GM18502 (cell line): ENCODE measurements at regions not wholly inside any gene's neighbourhood (a gene's known extent, or its start where the extent isn't known, plus 50 kb on each side); places are given as distances from the start of the nearest gene placed in this dataset.

ENCODE experiments used
- ATAC-seq: cut with Tn5 transposase; IDR thresholded peaks from one replicate; pipeline ENCODE4 v1.9.1; 2021; ENCODE audit warnings: mild to moderate bottlenecking; ENCODE audit not compliant: unreplicated experiment, poor library complexity

DNA sequence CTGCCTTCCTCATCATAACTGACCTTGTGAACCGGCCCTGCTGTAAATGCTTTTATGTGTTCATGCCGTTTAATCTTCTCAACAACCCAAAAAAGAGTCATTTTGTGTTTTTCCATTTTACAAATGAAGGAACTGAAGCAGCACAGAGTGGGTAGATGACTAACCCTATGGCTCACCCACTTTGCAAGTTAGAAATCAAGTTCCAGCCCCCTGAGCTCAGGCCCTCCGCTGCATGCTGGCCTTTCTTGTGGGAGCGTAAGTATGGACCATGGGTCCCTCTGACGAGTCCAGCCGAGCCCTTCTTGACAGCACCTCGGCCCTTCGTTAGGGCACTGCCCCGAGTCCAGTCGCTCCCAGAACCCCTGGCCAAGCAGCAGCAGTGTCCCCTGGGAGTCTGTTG lies 194.6 kb downstream of the GLI2 start:
- ATAC-seq, result no peak

DNA sequence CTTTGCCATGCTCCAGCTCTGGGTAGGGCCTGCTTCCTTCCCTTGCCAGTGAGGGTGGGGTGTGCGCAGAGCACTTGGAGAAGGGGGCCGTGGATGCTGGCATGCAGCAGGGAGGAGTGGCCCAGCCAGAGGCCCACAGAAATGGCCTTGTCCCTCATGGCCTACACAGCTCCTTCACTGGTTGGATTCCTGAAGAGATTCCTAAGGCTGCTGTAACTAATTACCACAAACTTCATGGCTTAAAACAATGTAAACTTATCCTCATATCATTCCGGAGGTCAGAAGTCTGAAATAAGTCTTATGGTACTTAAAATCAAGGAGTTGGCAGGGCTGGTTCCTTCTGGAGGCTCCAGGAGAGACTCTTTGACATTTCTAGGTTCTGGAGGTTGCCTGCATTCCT lies 195.2 kb downstream of the GLI2 start:
- no peak for ATAC-seq

DNA sequence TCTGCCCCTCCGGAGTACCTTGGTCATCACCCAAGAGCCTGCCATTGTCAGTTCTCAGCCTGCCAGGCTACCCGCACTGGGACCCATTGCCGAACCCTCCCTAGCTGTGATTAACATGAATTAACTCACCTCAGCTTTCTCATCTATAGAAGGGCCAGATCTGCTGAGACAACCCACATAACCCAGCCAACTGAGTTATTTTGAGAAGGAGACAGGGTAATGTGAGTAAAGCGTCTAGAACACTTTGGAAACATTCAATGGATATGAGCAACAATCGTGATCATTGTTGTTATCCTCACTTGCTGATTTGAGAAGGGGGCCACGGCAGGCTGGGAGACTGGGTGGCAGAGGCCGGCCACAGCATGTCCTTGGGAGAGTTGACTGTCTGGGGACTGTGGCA lies 196.8 kb downstream of the GLI2 start:
- ATAC-seq, result no peak

- no peak for ATAC-seq
Observed at GRCh38 chr2:120932881-120933280, 197.2 kb downstream of the GLI2 start.

DNA sequence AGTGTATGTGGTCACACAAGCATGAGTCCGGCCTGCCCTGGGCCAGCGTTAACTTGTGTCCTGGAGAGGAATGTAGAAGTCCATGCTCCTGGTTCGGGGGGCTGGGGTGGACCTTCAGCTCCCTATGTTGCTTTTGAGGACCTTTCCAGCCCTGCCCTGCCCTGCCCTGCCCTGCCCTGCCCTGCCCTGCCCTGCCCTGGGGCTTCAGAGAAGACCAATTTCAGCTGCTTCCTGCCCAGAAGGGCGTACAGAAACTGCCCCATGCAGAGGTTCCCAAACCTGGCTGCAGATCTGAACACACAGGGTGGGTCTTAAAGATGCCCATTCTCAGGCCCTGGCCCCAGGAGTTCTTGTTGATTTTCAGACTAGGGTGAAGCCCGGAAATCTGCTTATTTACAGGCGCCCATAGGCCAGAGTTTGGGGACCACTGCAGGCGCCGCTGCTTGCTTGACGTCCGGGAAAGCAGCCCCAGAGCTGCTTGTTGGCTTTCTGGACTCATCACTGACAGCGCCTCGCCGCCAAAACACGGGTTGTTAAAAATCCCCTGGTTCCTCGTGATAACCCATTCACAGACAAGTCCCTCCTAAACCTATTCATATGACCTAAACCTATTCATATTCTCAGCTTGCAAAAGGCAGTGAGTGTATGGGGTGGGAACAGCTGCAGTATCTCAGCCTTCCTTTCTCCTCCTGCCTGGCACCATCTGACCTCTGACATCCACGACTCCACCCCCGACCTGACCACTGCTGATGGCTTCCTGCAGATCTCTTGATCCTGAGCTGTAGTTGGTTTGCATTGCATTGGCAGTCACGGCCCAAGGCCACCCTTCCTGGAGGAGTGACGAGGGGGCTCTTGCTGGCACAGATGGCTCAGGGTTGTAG lies 198.3 kb downstream of the GLI2 start:
- no peak for ATAC-seq

GRCh38 chr2:120934574-120935338 lies 199.1 kb downstream of the GLI2 start:
- no peak for ATAC-seq

DNA sequence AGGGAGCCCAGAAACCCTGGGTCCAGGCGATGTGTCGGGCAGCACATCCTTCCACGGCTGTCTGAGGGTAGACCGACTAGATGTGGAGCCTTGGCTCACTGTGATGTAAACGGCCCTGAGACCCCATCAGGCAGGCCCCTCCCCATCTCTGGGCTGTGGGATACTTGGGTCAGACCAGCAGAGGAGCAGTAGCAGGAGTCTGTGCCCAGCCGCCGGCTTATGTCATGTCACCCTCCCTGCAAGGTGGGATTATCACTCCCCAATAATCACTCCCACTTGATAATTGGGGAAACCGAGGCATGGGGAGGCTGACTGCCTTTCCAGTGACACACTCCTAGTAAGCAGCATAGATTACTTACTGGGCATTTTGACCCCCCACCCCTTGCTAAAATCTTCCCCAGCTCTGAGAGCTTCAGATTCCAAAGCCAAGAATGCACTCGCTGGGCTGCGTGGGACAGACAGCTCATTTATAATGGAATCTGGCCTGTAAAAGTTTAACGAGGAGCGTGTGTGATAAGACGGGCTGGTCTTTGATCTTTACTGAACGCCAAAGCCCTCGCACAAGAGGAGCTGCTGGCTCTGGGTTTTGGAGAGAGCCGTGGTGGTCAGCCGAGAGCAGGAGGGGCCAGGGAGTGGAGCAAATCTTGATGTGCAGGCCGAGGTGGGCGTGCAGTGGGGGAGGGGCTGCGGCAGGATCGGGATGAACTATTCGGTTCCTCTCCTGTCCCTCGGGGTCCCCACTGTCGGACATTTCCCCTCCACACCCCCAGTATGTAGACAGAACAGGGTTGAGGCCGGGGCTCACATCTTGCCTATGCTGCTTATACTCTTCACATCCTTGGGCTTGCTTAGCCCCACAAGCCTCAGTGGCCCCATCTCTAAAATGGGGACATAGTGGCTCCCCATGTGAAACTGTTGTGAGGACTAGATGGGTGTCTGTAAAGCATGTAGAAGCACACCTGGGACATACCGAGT lies 200.0 kb downstream of the GLI2 start:
- no peak for ATAC-seq

DNA sequence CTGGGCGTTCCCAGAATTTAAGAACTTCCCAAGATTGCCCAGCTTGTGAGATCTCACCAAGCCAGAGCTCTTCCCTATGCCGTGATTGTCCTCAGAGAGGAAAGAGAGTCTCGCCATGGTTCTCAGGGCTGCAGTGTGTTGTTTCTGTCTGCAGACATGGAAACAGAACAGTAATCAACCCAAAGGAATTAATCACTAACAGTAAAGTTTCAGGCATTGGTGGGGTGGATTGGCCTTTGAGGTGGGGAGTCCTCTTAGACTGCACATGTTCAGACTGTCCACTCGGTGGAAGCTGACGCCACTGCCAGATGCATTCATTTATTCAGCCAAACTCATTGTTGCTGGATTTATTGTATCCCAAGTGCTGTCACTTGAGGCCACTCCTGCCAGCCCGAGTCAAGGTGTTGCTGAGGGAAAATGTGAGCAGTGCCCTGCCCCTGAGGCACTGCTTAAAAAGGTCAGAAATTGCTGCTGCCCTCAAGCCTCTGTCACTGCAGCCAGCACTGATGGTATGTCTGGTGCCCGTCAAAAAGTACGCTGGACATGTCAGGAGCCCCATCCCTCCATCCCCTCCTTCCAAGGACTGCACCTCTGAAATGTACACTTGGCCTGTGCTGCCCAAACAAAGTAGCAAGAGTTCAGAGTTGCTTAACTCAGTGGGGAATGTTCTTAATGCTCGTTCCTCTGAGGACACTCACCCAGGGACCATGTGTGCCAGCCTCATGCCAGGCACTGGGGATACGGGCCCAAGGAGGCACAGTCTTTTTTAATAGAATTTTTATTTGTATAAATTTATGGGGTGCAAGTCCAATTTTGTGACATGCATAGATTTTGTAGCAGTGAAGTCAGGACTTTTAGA lies 201.0 kb downstream of the GLI2 start:
- no peak for ATAC-seq

GRCh38 chr2:120937686-120938044 lies 202.0 kb downstream of the GLI2 start:
- no peak for ATAC-seq

DNA sequence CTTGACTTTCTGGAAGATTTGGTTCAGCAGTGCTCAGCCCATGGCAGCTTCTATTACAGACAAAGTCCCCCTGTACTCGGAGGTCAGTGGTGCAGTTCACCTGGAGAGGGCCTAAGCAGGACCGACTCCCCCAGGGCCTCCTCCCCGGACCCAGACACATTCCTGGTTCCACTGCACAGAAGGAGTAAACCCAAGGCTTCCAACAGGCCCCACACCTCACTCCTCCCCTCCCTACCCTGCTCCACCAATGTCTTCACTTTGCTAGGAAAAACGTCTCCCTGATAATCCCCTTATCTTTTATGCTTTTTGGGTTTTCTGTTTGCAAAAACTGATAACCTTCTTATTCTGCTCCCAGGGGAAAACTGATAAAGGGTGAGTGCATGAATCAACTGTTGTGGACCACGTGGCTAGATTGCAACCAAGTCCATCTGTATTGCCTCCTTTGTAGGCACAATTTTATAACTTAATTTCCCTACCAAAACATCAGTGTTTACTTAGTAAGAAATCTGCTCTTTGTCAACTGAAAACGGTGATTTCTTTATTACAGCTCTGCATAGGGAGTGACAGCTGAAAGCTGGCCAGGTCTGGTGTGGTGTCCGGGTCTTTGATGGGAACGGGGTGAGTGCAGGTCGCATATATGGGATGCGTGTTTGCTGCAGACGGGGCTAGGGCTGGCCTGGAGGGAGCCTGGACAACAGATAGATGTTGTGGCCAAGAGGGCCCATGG lies 202.5 kb downstream of the GLI2 start:
- no peak for ATAC-seq

- ATAC-seq, result no peak
Observed at GRCh38 chr2:120939595-120940318, 204.1 kb downstream of the GLI2 start.

GRCh38 chr2:120940319-120940696 lies 204.6 kb downstream of the GLI2 start:
- no peak for ATAC-seq

DNA sequence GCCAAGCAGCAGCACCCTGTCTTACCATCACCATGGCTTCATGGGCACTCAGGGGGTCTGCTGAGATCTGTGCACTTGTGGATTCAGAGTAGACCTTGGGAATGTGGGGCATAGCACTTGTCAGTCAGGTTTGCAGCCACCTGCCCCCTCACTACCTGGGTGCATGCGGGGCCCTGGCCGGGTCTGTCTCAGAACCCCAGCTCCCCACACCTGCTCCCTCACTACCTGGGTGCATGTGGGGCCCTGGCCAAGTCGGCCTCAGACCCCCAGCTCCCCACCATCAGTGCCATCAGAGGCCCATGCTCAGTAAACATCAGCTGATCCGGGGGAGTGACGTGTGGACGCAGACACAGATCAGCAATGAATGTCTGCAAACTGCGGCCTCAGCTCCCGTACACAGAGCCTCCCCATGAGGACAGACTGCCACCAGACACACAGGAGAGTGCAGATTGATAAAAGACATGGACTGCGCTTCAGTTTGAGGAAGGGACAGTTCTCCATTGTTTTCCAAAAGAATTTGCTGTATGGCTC lies 205.1 kb downstream of the GLI2 start:
- no peak for ATAC-seq

DNA sequence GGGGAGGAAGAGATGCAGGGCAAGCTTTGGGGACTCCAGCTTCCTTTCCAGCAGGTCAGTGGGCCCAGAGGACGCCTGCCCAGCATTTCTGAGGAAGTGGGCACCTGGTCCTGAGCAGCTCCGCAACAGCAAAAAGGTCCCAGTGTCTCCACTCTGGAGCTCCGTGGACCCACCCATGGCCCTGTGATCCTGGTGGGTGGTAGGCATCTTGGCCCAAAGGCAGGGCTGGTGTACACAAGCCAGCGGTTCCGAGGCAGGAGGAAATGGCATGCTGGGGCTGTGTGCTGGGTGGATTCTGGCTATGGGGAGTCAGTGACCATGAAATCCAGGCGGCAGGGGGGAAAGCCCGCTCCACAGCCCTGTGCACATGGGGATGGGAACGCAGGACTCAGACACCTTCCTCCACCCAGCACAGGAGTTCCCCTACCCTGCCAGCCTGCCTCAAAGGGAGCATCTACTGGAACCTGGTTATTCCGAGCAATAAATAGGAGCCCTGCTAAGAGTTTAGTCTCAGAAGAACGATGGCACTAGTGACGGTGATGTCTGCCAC lies 206.0 kb downstream of the GLI2 start:
- no peak for ATAC-seq

- no peak for ATAC-seq
Observed at GRCh38 chr2:120942658-120943057, 207.0 kb downstream of the GLI2 start.

GRCh38 chr2:120943403-120944034 lies 207.9 kb downstream of the GLI2 start:
- ATAC-seq, result no peak

- no peak for ATAC-seq
Observed at GRCh38 chr2:120944575-120944974, 208.9 kb downstream of the GLI2 start.
